ENCODE measurements at regions not wholly inside any gene's neighbourhood (a gene's known extent, or its start where the extent isn't known, plus 50 kb on each side); places are given as distances from the start of the nearest gene placed in this dataset.
A peak's percentile ranks its signal among the peaks of the same experiment; 100 is the strongest.

DNA sequence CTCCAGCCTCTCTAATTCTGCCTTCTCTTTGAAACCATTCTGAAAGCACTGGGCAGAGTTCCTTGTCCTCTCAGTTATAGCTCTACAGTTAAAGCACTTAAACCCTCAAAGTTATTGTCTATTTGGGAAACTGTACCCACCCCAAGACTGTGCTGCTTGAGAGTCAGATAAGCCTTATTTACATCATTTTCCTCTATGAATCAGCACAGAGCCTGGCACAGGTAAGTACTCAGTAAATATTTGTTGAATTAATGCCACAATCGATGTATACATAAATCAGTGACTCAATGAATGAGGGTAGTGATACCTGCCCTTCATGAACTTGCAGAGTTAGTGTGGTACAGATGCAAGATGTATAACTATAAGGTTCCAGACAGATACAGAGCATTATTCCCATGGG, 549.4 kb upstream of the KLF4 start (continued):
- TF ChIP-seq, protein P1, sequence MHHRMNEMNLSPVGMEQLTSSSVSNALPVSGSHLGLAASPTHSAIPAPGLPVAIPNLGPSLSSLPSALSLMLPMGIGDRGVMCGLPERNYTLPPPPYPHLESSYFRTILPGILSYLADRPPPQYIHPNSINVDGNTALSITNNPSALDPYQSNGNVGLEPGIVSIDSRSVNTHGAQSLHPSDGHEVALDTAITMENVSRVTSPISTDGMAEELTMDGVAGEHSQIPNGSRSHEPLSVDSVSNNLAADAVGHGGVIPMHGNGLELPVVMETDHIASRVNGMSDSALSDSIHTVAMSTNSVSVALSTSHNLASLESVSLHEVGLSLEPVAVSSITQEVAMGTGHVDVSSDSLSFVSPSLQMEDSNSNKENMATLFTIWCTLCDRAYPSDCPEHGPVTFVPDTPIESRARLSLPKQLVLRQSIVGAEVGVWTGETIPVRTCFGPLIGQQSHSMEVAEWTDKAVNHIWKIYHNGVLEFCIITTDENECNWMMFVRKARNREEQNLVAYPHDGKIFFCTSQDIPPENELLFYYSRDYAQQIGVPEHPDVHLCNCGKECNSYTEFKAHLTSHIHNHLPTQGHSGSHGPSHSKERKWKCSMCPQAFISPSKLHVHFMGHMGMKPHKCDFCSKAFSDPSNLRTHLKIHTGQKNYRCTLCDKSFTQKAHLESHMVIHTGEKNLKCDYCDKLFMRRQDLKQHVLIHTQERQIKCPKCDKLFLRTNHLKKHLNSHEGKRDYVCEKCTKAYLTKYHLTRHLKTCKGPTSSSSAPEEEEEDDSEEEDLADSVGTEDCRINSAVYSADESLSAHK (tag by site-specific recombination; IDR thresholded peaks at IDR 0.05), result no peak
- TF ChIP-seq GLIS2 (tag by site-specific recombination; IDR thresholded peaks at IDR 0.05) (no peak), ZNF391 (tag by site-specific recombination; IDR thresholded peaks at IDR 0.05; ENCODE audit: borderline replicate concordance, low read depth) (no peak)

DNA sequence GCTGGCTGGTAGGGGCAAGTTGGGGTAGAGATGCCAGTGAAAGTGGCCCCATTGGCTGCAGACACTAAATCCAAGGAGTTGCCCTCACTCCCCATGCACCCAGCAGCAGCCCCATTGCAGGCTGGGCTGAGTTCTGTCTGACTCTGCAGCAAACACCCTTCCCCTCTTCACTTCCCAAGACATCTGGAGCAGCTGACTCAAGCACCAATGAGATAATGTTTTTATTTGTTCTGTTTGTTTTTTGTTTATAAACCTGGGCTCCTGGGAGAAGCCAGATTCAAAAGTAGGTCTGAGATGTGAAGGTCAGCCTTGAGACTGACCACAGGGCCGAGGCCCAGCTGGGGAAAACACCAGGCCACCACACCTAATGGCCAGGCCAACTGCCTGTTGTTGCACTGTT, 545.9 kb upstream of the KLF4 start:
- ChIA-PET POLR2A (interaction anchor here (0.5 kb wide), 1 partner anchor 10 kb away, joined by 3 read pairs; no protein-coding TSS in a partner anchor), CTCF (interaction anchor here (0.7 kb wide), 1 partner anchor 237 kb away, joined by 3 read pairs; no protein-coding TSS in a partner anchor)
- no peaks in the 10 kb centered on the region for H3K4me1 ChIP-seq (ENCODE audit: control insufficient read depth, insufficient read depth, low read length)
- TF ChIP-seq ZBTB48 (tag by site-specific recombination; IDR thresholded peaks at IDR 0.05), result no peak
- TF ChIP-seq ZNF223 (tag by site-specific recombination; IDR thresholded peaks at IDR 0.05), result no peak
- no peak for TF ChIP-seq ZSCAN30 (tag by site-specific recombination; IDR thresholded peaks at IDR 0.05)
- peak; percentile 30; the same call in 1 of the 2 replicates for TF ChIP-seq ZNF335 (tag by site-specific recombination; conservative IDR thresholded peaks at IDR 0.05)
- TF ChIP-seq ZIC2 (tag by site-specific recombination; IDR thresholded peaks at IDR 0.05), result no peak
- no peak for TF ChIP-seq ZNF558 (tag by site-specific recombination; IDR thresholded peaks at IDR 0.05)
- TF ChIP-seq ZFP3 (tag by site-specific recombination; IDR thresholded peaks at IDR 0.05; ENCODE audit: low read depth), result no peak
- TF ChIP-seq ZNF324 (tag by site-specific recombination; IDR thresholded peaks at IDR 0.05), result no peak
- no peak for TF ChIP-seq ZNF133 (tag by site-specific recombination; IDR thresholded peaks at IDR 0.05)
- no peak for TF ChIP-seq ZNF658 (tag by site-specific recombination; IDR thresholded peaks at IDR 0.05)
- TF ChIP-seq ZNF785 (tag by site-specific recombination; IDR thresholded peaks at IDR 0.05), result no peak
- no peak for TF ChIP-seq ZNF221 (tag by site-specific recombination; IDR thresholded peaks at IDR 0.05; ENCODE audit: borderline replicate concordance)
- TF ChIP-seq ZNF664 (tag by site-specific recombination; IDR thresholded peaks at IDR 0.05), result 0 out of 2 replicates have a peak, but pooled peaks have one; percentile 2
- TF ChIP-seq ZNF596 (tag by site-specific recombination; IDR thresholded peaks at IDR 0.05), result no peak
- no peak for TF ChIP-seq ZNF292 (tag by site-specific recombination; IDR thresholded peaks at IDR 0.05; ENCODE audit: borderline replicate concordance, low read depth)
- H3K36me3 ChIP-seq (ENCODE audit: control insufficient read depth in 2 of 2, insufficient read depth in 1 of 2, low read length in 2 of 2), result no peaks in the 10 kb centered on the region
- H3K9me3 ChIP-seq (ENCODE audit: control insufficient read depth, insufficient read depth, low read depth, low read length), result no peaks in the 10 kb centered on the region
- no peak overlapping the region for H3K4me3 ChIP-seq (ENCODE audit: low read depth, low read length)
- no peak overlapping the region for H3K27ac ChIP-seq (ENCODE audit: extremely low read depth, low read depth, low read length)

DNA sequence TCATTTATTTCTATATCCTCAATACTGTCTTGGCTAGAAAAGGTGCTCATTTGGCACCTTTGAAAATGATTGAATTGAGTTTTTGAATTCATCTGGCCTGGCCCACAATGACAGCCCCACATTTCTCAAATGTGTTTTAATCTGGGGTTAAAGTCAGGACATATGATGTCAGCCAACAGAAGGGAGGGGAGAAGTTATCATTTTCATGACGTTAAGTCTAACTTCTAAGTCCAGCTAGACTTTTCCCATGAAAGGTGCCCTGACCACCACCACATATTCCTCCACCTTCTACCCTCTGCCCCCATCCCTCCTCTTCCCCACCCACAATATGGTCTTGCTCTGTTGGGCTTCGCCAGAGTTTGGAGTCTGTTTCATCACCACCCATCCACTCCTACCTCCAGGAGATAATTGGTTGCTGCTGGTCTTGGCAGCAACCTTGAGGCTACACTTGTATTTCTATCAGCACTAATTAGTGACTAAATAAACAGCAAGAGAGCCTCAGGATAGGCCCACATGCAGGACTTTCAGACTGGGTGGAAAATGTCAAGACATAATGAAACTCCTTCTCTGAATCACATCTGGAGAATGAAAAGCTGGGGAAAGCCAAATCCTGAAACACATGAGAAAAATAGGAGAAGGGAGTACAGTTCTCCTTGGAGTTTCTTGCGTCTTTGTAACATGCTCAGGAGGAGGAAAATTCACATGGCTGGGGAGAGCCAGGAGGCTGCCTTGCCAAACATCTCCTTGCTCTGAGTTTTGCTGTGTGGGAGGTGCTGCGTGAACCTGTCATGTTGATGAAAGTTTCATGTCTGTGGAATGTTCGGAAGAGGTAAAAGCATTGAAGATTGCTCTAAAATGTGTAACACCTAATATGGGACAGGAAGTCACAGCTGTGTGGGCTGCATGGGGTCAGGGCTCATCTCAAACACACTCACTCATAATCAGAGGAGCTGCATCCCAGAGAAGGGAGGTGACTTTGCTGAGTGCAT, 544.7 kb upstream of the KLF4 start:
- POLR2A ChIA-PET, result no interaction called here
- no peak overlapping the region for H3K4me3 ChIP-seq (ENCODE audit: low read depth, low read length)
- CTCF ChIA-PET, result interaction anchor here (0.8 kb wide), 1 partner anchor 116 kb away, joined by 5 read pairs; no protein-coding TSS in a partner anchor
- TF ChIP-seq EGR2 (tag by site-specific recombination; IDR thresholded peaks at IDR 0.05; ENCODE audit: low read depth) (peak; percentile 56; the same call in 1 of the 2 replicates), TRIM28 (IDR thresholded peaks at IDR 0.05; ENCODE audit: borderline replicate concordance, low read length) (no peak), OVOL3 (tag by site-specific recombination; IDR thresholded peaks at IDR 0.05) (no peak), ZFHX2 (tag by site-specific recombination; conservative IDR thresholded peaks at IDR 0.05) (peak; percentile 70), HOXA7 (CRISPR knock-in tag; IDR thresholded peaks at IDR 0.05; ENCODE audit: borderline replicate concordance) (no peak), ZNF664 (tag by site-specific recombination; IDR thresholded peaks at IDR 0.05) (no peak), ZNF211 (tag by site-specific recombination; IDR thresholded peaks at IDR 0.05; ENCODE audit: low read depth) (no peak), ZNF202 (tag by site-specific recombination; IDR thresholded peaks at IDR 0.05; ENCODE audit: borderline replicate concordance) (no peak), ZNF140 (tag by site-specific recombination; IDR thresholded peaks at IDR 0.05) (no peak), ZNF302 (tag by site-specific recombination; IDR thresholded peaks at IDR 0.05; ENCODE audit: low read depth) (no peak)
- TF ChIP-seq, protein P2, sequence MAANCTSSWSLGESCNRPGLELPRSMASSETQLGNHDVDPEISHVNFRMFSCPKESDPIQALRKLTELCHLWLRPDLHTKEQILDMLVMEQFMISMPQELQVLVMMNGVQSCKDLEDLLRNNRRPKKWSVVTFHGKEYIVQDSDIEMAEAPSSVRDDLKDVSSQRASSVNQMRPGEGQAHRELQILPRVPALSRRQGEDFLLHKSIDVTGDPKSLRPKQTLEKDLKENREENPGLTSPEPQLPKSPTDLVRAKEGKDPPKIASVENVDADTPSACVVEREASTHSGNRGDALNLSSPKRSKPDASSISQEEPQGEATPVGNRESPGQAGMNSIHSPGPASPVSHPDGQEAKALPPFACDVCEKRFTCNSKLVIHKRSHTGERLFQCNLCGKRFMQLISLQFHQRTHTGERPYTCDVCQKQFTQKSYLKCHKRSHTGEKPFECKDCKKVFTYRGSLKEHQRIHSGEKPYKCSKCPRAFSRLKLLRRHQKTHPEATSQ (tag by site-specific recombination; IDR thresholded peaks at IDR 0.05), result no peak
- TF ChIP-seq, protein P3, sequence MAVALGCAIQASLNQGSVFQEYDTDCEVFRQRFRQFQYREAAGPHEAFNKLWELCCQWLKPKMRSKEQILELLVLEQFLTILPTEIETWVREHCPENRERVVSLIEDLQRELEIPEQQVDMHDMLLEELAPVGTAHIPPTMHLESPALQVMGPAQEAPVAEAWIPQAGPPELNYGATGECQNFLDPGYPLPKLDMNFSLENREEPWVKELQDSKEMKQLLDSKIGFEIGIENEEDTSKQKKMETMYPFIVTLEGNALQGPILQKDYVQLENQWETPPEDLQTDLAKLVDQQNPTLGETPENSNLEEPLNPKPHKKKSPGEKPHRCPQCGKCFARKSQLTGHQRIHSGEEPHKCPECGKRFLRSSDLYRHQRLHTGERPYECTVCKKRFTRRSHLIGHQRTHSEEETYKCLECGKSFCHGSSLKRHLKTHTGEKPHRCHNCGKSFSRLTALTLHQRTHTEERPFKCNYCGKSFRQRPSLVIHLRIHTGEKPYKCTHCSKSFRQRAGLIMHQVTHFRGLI (tag by site-specific recombination; IDR thresholded peaks at IDR 0.05), result peak; percentile 73; the same call in 1 of the 2 replicates

More for the DNA sequence above, 544.7 kb upstream of the KLF4 start:
- Histone ChIP-seq H3K27ac (ENCODE audit: extremely low read depth, low read depth, low read length) (no peak overlapping the region), H3K4me1 (ENCODE audit: control insufficient read depth, insufficient read depth, low read length) (no peaks in the 10 kb centered on the region), H3K36me3 (ENCODE audit: control insufficient read depth in 2 of 2, insufficient read depth in 1 of 2, low read length in 2 of 2) (no peaks in the 10 kb centered on the region), H3K9me3 (ENCODE audit: control insufficient read depth, insufficient read depth, low read depth, low read length) (no peaks in the 10 kb centered on the region)
